Fibroblast of villous mesenchyme (primary cell): ENCODE measurements at regions not wholly inside any gene's neighbourhood (a gene's known extent, or its start where the extent isn't known, plus 50 kb on each side); places are given as distances from the start of the nearest gene placed in this dataset.

Experiments used
- DNase-seq: peaks from one replicate; pipeline ENCODE4 v3.0.0-alpha.2; 2010; ENCODE audit warnings: low read depth
- H3K4me3 ChIP-seq: 2 replicates; pipeline ENCODE4 v1.5.1; 2011; ENCODE audit warnings: low read depth, mild to moderate bottlenecking, low read length
- TF ChIP-seq, protein P1 (sequence below): IDR thresholded peaks from 2 replicates; pipeline ENCODE4 v1.5.1; 2012; ENCODE audit warnings: low read depth, mild to moderate bottlenecking, low read length; ENCODE audit not compliant: insufficient read depth

DNA sequence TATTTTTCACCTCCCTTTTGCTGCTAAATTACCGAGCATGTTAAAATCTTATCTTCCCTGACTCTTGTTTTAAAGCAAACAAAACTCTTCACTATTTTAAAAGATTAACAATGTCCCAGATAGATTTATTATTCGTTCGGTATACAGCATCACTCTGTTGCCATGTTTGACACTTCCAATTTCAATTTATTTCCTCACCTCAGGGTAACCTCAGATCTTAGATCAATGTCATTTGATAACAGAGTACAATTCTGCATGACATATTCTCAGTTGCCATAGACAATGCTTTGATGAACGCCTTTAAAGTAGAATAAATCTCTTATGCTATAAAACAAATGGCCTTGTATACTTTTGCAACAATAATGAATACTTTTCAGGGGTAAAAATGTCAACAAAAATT, 1078.1 kb upstream of the IGFBP7 start:
- TF ChIP-seq, protein P1, sequence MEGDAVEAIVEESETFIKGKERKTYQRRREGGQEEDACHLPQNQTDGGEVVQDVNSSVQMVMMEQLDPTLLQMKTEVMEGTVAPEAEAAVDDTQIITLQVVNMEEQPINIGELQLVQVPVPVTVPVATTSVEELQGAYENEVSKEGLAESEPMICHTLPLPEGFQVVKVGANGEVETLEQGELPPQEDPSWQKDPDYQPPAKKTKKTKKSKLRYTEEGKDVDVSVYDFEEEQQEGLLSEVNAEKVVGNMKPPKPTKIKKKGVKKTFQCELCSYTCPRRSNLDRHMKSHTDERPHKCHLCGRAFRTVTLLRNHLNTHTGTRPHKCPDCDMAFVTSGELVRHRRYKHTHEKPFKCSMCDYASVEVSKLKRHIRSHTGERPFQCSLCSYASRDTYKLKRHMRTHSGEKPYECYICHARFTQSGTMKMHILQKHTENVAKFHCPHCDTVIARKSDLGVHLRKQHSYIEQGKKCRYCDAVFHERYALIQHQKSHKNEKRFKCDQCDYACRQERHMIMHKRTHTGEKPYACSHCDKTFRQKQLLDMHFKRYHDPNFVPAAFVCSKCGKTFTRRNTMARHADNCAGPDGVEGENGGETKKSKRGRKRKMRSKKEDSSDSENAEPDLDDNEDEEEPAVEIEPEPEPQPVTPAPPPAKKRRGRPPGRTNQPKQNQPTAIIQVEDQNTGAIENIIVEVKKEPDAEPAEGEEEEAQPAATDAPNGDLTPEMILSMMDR: no peak

GRCh38 chr4:58175024-58175423, 1064.8 kb upstream of the IGFBP7 start:
- TF ChIP-seq, protein P1: no peak
- DNase-seq: no peak

More for the DNA sequence above, 1078.1 kb upstream of the IGFBP7 start:
- no peak overlapping the region for H3K4me3 ChIP-seq
- no peak for DNase-seq

GRCh38 chr4:58166490-58166889, 1056.3 kb upstream of the IGFBP7 start:
- TF ChIP-seq, protein P1: no peak
- H3K4me3 ChIP-seq: no peak overlapping the region
- no peak for DNase-seq

More at GRCh38 chr4:58175024-58175423, 1064.8 kb upstream of the IGFBP7 start:
- no peak overlapping the region for H3K4me3 ChIP-seq

- no peak overlapping the region for H3K4me3 ChIP-seq
- TF ChIP-seq, protein P1: no peak
- no peak for DNase-seq
Observed at GRCh38 chr4:58163156-58163555, 1053.0 kb upstream of the IGFBP7 start.

DNA sequence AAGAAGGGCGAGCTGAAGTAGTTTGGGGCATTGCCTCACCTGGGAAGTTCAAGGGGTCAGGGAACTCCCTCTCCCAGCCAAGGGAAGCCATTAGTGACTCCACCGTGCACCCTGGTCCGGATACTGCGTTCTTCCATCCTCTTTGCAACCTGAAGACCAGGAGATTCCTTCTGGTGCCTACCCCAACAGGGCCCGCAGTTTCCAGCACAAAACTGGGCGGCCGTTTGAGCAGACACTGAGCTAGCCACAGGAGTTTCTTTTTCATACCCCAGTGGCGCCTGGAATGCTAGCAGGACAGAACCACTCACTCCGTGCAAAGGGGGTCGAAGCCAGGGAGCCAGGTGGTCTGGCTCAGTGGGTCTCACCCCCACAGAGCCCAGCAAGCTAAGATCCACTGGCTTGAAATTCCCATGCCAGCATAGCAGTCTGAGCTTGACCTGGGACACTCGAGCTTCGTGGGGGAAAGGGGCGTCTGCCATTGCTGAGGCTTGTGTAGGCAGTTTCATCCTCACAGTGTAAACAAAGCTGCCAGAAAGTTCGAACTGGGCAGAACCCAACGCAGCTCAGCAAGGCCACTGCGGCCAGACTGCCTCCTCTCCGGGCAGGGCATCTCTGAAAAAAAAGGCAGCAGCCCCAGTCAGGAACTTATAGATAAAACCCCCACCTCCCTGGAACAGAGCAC, 1039.4 kb upstream of the IGFBP7 start:
- no peak overlapping the region for H3K4me3 ChIP-seq
- TF ChIP-seq, protein P1: no peak
- DNase-seq: no peak

DNA sequence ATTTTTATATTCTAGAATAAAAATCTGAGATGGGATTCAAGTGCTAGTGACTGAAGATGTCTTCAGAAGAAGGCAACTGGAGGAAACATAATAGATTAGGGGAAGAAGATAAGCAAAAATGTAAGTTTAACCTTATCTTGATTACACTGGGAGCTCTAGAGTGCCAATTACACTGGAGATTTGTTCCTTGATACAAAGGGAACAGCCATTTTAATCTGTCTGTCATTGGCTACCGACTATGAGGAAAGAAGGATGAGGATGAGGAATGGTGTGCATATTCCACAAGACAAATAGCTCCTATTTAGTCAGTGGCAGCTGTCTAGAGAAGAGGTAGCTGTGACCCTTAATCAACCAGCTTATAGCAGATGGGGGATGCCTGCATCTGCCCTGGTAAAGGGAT, 1034.5 kb upstream of the IGFBP7 start:
- DNase-seq: no peak
- TF ChIP-seq, protein P1: no peak
- no peak overlapping the region for H3K4me3 ChIP-seq
